Mucosa of rectum (tissue), 2 donors: ENCODE measurements at regions not wholly inside any gene's neighbourhood (a gene's known extent, or its start where the extent isn't known, plus 50 kb on each side); places are given as distances from the start of the nearest gene placed in this dataset.

Experiments used
- H3K27ac ChIP-seq, 2 donors: one replicate each; pipeline ENCODE4 v1.7.0; 2013; ENCODE audit warnings: inconsistent platforms in 2 of 2, low read depth in 2 of 2, low read length in 2 of 2
- H3K27me3 ChIP-seq, 2 donors: one replicate each; pipeline ENCODE4 v1.7.0; 2013; ENCODE audit warnings: low read length in 2 of 2; ENCODE audit not compliant: control insufficient read depth in 2 of 2, insufficient read depth in 2 of 2
- H3K36me3 ChIP-seq, 2 donors: one replicate each; pipeline ENCODE4 v1.7.0; 2013; ENCODE audit warnings: low read length in 2 of 2; ENCODE audit not compliant: control insufficient read depth in 2 of 2, insufficient read depth in 2 of 2
- H3K4me1 ChIP-seq, 2 donors: one replicate each; pipeline ENCODE4 v1.7.0; 2013; ENCODE audit warnings: low read length in 2 of 2, mild to moderate bottlenecking in 1 of 2; ENCODE audit not compliant: control insufficient read depth in 2 of 2, insufficient read depth in 2 of 2
- H3K4me3 ChIP-seq, 2 donors: one replicate each; pipeline ENCODE4 v1.7.0; 2013; ENCODE audit warnings: low read length in 2 of 2
- H3K9ac ChIP-seq, 2 donors: one replicate each; pipeline ENCODE4 v1.7.0; 2013; ENCODE audit warnings: low read length in 2 of 2, low read depth in 1 of 2, mild to moderate bottlenecking in 1 of 2
- H3K9me3 ChIP-seq, 2 donors: one replicate each; pipeline ENCODE4 v1.7.0; 2013; ENCODE audit warnings: low read length in 2 of 2; ENCODE audit not compliant: control insufficient read depth in 2 of 2
- donor health status: healthy.
- donor health status: Normal muscosa, but diverticular disease.

- Histone ChIP-seq H3K9me3 (no peaks in the 10 kb centered on the region), H3K4me1 (no peaks in the 10 kb centered on the region), H3K36me3 (no peaks in the 10 kb centered on the region), H3K27me3 (no peaks in the 10 kb centered on the region), H3K9ac (no peak overlapping the region), H3K4me3 (no peak overlapping the region), H3K27ac (no peak overlapping the region)
Observed at GRCh38 chr4:180766045-180766444, 1477.2 kb upstream of the TENM3 start.

DNA sequence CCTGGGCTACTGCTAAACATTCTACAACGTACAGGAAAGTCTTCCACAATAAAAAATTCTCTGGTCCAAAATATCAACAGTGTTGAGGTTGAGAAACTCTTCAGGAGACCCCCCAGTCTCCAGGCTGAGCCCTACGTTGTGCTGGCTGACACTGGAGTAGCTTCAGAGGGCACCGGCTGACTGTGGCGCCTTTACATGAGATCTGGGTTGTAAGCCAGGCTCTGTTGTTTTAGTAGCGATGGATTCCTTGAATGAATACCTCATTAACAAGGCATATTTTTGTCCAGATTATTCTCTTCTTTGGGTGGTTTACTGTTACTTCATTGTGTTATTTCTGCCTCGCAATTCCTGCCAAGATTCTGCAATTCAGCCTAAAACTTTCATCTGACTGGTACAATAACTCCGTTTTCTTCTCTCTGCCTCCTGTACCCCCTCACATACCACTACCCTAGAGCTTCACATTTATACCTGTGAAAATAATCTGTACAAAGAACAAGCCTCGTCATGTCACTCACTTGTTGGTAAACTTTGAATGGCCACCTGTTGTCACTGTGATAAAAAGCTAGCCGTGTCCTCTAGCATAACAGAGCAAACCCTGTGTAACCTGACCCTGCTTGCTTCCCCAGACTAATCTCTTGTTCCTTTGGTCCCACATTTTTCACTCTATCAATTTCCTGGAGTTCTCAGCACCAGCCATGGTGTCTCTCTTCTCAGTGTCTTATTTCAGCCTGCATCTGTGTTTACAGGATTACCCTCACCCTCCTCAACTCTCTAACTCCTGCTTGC is 1476.1 kb upstream of the TENM3 start:
- Histone ChIP-seq H3K9me3 (no peaks in the 10 kb centered on the region), H3K4me3 (no peak overlapping the region), H3K27ac (no peak overlapping the region), H3K36me3 (no peaks in the 10 kb centered on the region), H3K9ac (no peak overlapping the region), H3K27me3 (no peaks in the 10 kb centered on the region), H3K4me1 (no peaks in the 10 kb centered on the region)

DNA sequence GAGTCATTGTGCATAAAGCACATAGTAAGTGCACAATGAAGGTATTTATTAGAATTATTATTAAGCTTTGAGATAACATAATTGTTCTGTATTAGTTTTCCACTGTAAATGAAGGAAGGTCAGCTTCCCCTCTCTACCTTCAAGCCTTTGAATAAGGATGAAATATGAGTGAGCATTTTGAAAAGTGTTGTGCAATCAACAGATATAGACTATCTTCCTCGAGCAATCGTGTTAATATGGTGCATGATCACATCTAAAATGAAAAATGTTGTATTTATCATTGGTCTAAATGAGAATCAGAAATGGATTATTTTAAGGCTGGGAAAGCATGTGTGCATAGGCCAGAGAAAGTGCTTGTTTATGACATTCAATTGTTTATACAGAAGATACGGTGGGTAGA is 1474.6 kb upstream of the TENM3 start:
- no peaks in the 10 kb centered on the region for H3K27me3 ChIP-seq
- H3K4me3 ChIP-seq: no peak overlapping the region
- H3K9me3 ChIP-seq: no peaks in the 10 kb centered on the region
- H3K27ac ChIP-seq: no peak overlapping the region
- no peak overlapping the region for H3K9ac ChIP-seq
- H3K36me3 ChIP-seq: no peaks in the 10 kb centered on the region
- no peaks in the 10 kb centered on the region for H3K4me1 ChIP-seq

DNA sequence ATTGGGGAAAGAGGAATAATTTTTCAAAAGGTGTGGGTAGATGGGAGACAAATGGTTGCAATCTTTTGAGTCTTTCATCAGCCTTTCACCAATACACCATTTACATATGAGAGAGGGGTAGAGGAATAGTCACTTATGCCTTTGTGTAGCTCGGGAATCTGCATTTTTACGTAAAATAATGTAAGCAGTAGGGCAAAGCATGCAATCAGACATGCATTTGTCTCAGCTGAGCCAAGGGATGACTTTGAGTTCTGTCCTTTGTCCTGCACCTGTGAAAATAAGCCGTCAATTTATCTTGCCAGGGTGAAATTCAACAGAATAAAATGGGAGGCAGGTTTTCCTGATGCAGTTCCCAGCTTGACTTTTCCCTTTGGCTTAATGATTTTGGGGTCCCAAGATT is 1473.4 kb upstream of the TENM3 start:
- Histone ChIP-seq H3K36me3 (no peaks in the 10 kb centered on the region), H3K9me3 (no peaks in the 10 kb centered on the region), H3K4me3 (no peak overlapping the region), H3K27me3 (no peaks in the 10 kb centered on the region), H3K9ac (no peak overlapping the region), H3K4me1 (no peaks in the 10 kb centered on the region), H3K27ac (no peak overlapping the region)

GRCh38 chr4:180770265-180770664 is 1472.9 kb upstream of the TENM3 start:
- H3K9me3 ChIP-seq: no peaks in the 10 kb centered on the region
- no peaks in the 10 kb centered on the region for H3K4me1 ChIP-seq
- H3K27me3 ChIP-seq: no peaks in the 10 kb centered on the region
- H3K4me3 ChIP-seq: no peak overlapping the region
- no peak overlapping the region for H3K9ac ChIP-seq
- no peaks in the 10 kb centered on the region for H3K36me3 ChIP-seq
- H3K27ac ChIP-seq: no peak overlapping the region

DNA sequence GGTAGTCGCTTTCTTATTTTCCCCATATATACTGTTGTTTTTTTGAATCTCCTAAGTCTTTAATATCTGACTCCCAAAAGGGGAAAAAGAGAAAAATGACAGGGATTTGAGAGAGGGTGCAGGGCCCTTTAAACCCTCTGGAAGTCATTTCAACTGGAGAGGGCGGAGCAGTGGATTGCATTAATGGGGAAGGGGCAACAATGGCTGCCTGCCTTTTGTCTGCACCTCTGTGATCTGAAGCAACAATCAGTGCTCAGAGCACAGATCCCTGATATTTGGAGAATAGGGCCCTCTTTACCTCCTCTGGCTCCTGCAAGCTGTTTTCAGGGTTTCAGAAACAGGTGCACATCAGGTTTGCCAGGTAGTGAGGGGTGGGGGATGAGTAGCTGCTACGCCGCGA is 1458.3 kb upstream of the TENM3 start:
- no peaks in the 10 kb centered on the region for H3K36me3 ChIP-seq
- no peak overlapping the region for H3K27ac ChIP-seq
- H3K9me3 ChIP-seq: peaks cover 0 to 2% of the 10 kb centered on the region in 2 donors
- H3K4me1 ChIP-seq: no peaks in the 10 kb centered on the region
- H3K4me3 ChIP-seq: no peak overlapping the region
- no peak overlapping the region for H3K9ac ChIP-seq
- no peaks in the 10 kb centered on the region for H3K27me3 ChIP-seq

DNA sequence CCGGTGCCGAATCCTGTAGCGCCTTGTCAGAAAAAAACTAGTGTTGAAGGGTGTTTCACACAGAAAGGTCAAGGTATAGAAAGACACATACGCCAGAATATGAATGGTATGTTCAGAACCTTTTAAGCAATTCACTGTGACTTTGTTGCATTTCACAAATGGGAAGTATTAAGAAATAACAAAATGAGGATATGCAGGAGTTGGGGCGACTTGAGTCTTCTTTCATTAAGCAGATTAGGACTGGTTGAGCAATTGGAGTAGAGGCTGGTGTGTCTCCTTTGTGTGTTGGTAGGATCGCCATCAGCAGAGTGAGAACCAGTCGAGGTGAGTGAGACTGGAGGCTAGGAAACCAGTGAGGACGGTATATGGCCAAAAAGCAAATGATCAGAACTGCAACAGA is 1454.5 kb upstream of the TENM3 start:
- no peaks in the 10 kb centered on the region for H3K27me3 ChIP-seq
- no peak overlapping the region for H3K9ac ChIP-seq
- no peak overlapping the region for H3K27ac ChIP-seq
- H3K4me1 ChIP-seq: no peaks in the 10 kb centered on the region
- peaks cover 0 to 2% of the 10 kb centered on the region in 2 donors for H3K9me3 ChIP-seq
- no peaks in the 10 kb centered on the region for H3K36me3 ChIP-seq
- H3K4me3 ChIP-seq: no peak overlapping the region

DNA sequence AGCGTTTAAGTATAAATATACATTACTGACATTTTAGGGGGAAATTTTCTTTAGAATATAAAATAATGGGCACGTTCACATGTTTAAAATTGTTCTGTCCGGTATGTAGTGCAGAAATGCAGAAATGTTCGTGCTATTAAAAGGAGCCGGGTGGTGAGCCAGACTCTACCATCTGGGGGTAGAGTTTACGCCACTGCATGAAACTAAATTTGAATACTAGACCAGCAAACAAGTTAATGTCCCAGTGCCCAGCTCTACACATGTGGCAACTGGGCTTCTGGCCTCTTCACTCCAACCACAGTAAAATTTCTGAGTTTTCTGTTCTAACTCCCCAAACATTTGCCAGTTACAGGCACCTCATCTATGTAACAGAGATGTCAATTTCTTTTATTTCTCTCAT is 1453.3 kb upstream of the TENM3 start:
- H3K9me3 ChIP-seq: peaks cover 0 to 2% of the 10 kb centered on the region in 2 donors
- no peaks in the 10 kb centered on the region for H3K36me3 ChIP-seq
- H3K9ac ChIP-seq: no peak overlapping the region
- no peak overlapping the region for H3K27ac ChIP-seq
- no peaks in the 10 kb centered on the region for H3K27me3 ChIP-seq
- no peak overlapping the region for H3K4me3 ChIP-seq
- no peaks in the 10 kb centered on the region for H3K4me1 ChIP-seq

GRCh38 chr4:180790471-180790870 is 1452.7 kb upstream of the TENM3 start:
- no peak overlapping the region for H3K27ac ChIP-seq
- H3K9ac ChIP-seq: no peak overlapping the region
- H3K9me3 ChIP-seq: no peaks in the 10 kb centered on the region
- no peaks in the 10 kb centered on the region for H3K36me3 ChIP-seq
- H3K4me1 ChIP-seq: no peaks in the 10 kb centered on the region
- H3K4me3 ChIP-seq: no peak overlapping the region
- no peaks in the 10 kb centered on the region for H3K27me3 ChIP-seq

DNA sequence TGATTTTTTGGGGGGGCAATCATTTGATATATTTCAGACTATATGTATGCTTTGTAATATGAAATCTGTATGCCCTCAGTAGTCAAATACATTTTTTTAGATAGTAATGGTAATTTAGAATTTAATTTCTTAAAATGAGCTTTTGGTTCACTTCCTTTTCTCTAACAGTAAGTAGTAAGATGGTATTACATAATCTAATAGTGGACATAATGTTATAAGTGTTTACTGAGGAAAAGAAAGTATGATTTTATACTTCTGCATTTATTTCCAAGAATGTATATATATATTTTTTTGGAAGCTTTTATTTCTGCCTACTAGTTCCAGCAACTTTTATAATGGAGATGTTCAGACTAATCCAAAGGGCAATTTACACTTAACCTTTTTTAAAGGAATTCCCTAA is 1450.7 kb upstream of the TENM3 start:
- Histone ChIP-seq H3K27ac (no peak overlapping the region), H3K36me3 (no peaks in the 10 kb centered on the region), H3K27me3 (no peaks in the 10 kb centered on the region), H3K4me1 (no peaks in the 10 kb centered on the region), H3K4me3 (no peak overlapping the region), H3K9ac (no peak overlapping the region), H3K9me3 (no peaks in the 10 kb centered on the region)
